DOHH2 (cell line): ENCODE measurements at regions not wholly inside any gene's neighbourhood (a gene's known extent, or its start where the extent isn't known, plus 50 kb on each side); places are given as distances from the start of the nearest gene placed in this dataset.
A peak's percentile ranks its signal among the peaks of the same experiment; 100 is the strongest.

Experiments used
- CTCF ChIP-seq: fragments of 200-600 bp; sonication (generic); IDR thresholded peaks from one replicate; pipeline ENCODE4 v1.5.1; 2014; ENCODE audit warnings: antibody characterized with exemption, mild to moderate bottlenecking, low read depth, low read length; ENCODE audit not compliant: poor library complexity, severe bottlenecking
- EZH2phosphoT487 ChIP-seq: fragments of 200-600 bp; sonication (generic); IDR thresholded peaks from 2 replicates; pipeline ENCODE4 v1.6.1; 2017; ENCODE audit warnings: borderline replicate concordance, mild to moderate bottlenecking, antibody characterized with exemption, low read length, moderate library complexity, mixed read lengths

- TF ChIP-seq CTCF (peak; percentile 82), EZH2phosphoT487 (no peak)
Observed at GRCh38 chr13:29713839-29714238, 118.4 kb upstream of the SLC7A1 start.
